ENCODE measurements at regions not wholly inside any gene's neighbourhood (a gene's known extent, or its start where the extent isn't known, plus 50 kb on each side); places are given as distances from the start of the nearest gene placed in this dataset.

- no peak for DNase-seq (ENCODE audit: low read depth)
Measured at GRCh38 chr2:145049475-145049874, 529.6 kb upstream of the ZEB2 start.

GRCh38 chr2:145047554-145047953 lies 527.6 kb upstream of the ZEB2 start:
- DNase-seq (ENCODE audit: low read depth), result no peak

- no peak for DNase-seq (ENCODE audit: low read depth)
Measured at GRCh38 chr2:145044491-145044890, 524.6 kb upstream of the ZEB2 start.

- no peak for DNase-seq (ENCODE audit: low read depth)
Measured at GRCh38 chr2:145043399-145043834, 523.5 kb upstream of the ZEB2 start.

- no peak for DNase-seq (ENCODE audit: low read depth)
Measured at GRCh38 chr2:145041706-145042105, 521.8 kb upstream of the ZEB2 start.

- no peak for DNase-seq (ENCODE audit: low read depth)
Measured at GRCh38 chr2:145040433-145040832, 520.5 kb upstream of the ZEB2 start.

GRCh38 chr2:145038041-145038525 lies 518.2 kb upstream of the ZEB2 start:
- DNase-seq (ENCODE audit: low read depth), result peak; percentile 27

- DNase-seq (ENCODE audit: low read depth), result peak; percentile 95
Measured at GRCh38 chr2:145036421-145037011, 516.6 kb upstream of the ZEB2 start.

GRCh38 chr2:145034511-145034910 lies 514.6 kb upstream of the ZEB2 start:
- DNase-seq (ENCODE audit: low read depth), result no peak

- DNase-seq (ENCODE audit: low read depth), result no peak
Measured at GRCh38 chr2:145033438-145033837, 513.5 kb upstream of the ZEB2 start.

- no peak for DNase-seq (ENCODE audit: low read depth)
Measured at GRCh38 chr2:145032791-145033190, 512.9 kb upstream of the ZEB2 start.

GRCh38 chr2:145029873-145030272 lies 510.0 kb upstream of the ZEB2 start:
- DNase-seq (ENCODE audit: low read depth), result no peak

GRCh38 chr2:145029081-145029480 lies 509.2 kb upstream of the ZEB2 start:
- no peak for DNase-seq (ENCODE audit: low read depth)

GRCh38 chr2:145028101-145028920 lies 508.4 kb upstream of the ZEB2 start:
- no peak for DNase-seq (ENCODE audit: low read depth)

GRCh38 chr2:145026456-145027455 lies 506.8 kb upstream of the ZEB2 start:
- DNase-seq (ENCODE audit: low read depth), result no peak

GRCh38 chr2:145025382-145025781 lies 505.5 kb upstream of the ZEB2 start:
- no peak for DNase-seq (ENCODE audit: low read depth)

- DNase-seq (ENCODE audit: low read depth), result no peak
Measured at GRCh38 chr2:145023334-145023934, 503.5 kb upstream of the ZEB2 start.

GRCh38 chr2:145022666-145023333 lies 502.9 kb upstream of the ZEB2 start:
- peak; percentile 72 for DNase-seq (ENCODE audit: low read depth)

GRCh38 chr2:145021962-145022665 lies 502.2 kb upstream of the ZEB2 start:
- peak; percentile 40 for DNase-seq (ENCODE audit: low read depth)

- peak; percentile 35 for DNase-seq (ENCODE audit: low read depth)
Measured at GRCh38 chr2:145020694-145021093, 500.8 kb upstream of the ZEB2 start.

All from LHCN-M2 (cell line).